AG20443 (cell line): ENCODE measurements at regions not wholly inside any gene's neighbourhood (a gene's known extent, or its start where the extent isn't known, plus 50 kb on each side); places are given as distances from the start of the nearest gene placed in this dataset.

Experiments
- DNase-seq: peaks from one replicate; pipeline ENCODE4 v3.0.0; 2012; ENCODE audit warnings: low spot score, mixed read lengths

GRCh38 chr15:98144388-98144787 lies 183.9 kb downstream of the ARRDC4 start:
- no peak for DNase-seq

DNA sequence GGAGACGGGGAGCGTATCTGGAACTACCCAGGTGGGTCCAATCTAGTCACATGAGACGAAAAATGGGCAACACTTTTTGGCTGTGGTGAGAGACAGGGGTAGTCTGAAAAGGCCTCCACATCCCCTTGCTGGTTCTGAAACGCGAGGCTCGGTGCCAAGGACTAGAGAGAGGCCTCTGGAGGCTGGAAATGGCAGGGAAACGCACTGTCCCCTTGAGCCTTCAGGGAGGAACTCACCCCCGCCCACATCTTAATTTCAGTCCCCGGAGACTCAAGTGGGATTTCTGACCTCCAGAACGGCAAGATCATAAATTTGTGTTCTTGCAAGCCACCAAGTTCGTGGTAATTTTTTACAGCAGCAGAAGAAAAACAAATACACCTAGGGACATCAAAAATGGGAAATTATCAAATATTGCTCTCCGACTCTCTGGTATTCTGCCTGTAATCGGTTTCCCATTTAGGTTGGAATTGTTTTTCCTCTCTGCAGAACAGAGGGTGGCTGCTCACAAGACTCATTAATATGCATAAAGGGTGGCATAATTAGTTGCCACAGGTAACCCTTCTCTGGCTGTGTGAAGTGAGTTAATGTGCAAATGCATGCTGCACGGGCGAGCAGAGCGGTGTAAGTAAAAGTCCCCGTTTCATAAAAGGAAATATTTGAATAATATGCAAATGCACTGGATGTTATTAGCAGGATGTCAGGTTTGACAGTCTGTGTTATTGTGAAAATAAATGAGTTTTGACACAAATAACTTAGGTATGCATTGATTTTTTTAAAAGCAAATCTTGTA lies 185.7 kb downstream of the ARRDC4 start:
- no peak for DNase-seq

DNA sequence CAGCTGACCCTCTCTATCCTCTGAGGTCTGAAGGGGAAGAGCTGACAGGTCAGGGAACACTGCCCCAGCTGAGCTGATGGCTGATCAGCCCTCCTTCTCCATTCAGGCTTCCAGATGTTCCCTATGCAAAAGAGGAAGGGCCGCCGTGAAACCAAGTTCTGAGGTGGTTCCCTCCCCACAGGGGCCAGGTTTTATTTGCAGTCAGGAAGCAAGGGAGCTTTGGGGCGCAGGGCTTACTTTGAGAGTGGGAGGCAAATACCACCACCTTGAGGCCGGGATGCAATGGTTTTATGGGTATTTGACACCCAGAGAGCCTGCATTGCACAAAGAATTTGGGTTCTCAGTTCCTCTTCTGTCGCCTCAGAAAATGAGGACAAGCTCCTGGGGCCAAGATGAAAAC lies 186.9 kb downstream of the ARRDC4 start:
- DNase-seq = no peak

DNA sequence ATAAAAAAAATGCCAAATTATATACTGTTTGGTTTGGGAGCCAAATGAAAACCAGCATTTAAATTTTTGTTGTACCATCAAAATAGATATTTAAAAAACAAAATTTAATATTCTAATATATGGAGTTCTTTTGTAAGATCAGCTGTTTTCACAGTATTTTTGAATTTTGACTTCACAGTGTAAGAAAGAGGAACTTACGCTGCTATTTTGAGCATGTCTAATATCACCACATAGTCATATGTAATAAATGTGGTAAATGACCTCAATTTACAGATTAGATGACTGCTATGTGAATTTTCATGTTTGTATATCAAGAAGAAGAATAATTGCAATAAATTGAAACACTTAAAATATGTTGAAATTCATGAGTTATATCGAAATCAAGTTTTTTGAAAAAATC lies 189.6 kb downstream of the ARRDC4 start:
- DNase-seq = no peak

DNA sequence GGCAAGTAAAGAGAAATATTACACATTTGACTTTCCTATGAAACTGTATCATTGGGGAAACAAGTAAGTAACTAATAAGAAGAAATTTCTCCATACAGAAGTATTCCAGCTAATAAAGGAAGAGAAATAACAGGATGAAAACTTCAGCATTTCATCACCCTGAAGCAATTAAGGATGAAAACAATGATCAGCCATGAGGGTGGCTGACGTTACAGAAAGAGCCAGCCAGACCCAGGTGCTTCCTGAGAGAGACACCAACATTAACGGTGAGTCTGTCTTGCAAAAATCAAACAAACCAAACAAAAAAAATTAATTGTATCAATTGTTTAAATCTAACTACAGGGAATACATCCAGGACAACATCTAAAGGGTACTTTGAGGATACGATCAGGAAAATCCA lies 190.0 kb downstream of the ARRDC4 start:
- no peak for DNase-seq

DNA sequence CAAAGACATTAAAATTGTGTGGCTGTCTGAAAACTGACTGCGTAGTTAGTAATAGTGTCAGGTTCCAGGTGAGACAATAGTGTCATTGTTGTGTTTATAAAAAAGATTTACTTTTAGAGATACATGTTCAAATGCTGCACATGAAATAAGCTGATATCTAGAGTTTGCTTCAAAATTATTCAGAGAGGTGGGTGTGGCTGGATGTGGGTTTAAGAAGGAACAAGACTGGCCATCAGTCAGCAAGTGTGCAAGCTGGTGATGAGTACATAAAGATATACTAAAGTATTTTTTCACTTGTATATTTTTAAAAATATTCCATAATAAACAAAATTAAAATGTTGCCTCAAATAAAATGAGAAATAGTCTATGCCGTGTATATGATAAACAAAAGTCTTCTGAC lies 190.6 kb downstream of the ARRDC4 start:
- DNase-seq = no peak

DNA sequence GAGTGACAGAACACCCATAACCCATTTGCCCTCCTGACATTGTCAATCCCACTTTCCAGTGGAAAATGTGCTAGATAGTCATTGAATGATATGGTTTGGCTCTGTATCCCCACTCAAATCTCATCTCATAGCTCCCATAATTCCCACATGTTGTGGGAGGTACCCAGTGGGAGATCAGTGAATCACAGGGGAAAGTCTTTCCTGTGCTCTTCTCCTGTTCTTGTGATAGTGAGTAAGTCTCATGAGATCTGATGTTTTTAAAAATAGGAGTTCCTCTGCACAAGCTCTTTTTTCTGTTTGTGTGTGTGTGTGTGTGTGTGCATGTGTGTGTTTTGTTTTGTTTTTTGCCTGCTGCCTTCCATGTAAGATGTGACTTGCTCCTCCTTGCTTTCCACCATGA lies 191.7 kb downstream of the ARRDC4 start:
- DNase-seq = no peak

- peak; percentile 87 for DNase-seq
Measured at GRCh38 chr15:98154863-98155262, 194.4 kb downstream of the ARRDC4 start.

- DNase-seq = no peak
Measured at GRCh38 chr15:98155356-98155755, 194.9 kb downstream of the ARRDC4 start.

- DNase-seq = no peak
Measured at GRCh38 chr15:98160236-98160635, 199.7 kb downstream of the ARRDC4 start.

DNA sequence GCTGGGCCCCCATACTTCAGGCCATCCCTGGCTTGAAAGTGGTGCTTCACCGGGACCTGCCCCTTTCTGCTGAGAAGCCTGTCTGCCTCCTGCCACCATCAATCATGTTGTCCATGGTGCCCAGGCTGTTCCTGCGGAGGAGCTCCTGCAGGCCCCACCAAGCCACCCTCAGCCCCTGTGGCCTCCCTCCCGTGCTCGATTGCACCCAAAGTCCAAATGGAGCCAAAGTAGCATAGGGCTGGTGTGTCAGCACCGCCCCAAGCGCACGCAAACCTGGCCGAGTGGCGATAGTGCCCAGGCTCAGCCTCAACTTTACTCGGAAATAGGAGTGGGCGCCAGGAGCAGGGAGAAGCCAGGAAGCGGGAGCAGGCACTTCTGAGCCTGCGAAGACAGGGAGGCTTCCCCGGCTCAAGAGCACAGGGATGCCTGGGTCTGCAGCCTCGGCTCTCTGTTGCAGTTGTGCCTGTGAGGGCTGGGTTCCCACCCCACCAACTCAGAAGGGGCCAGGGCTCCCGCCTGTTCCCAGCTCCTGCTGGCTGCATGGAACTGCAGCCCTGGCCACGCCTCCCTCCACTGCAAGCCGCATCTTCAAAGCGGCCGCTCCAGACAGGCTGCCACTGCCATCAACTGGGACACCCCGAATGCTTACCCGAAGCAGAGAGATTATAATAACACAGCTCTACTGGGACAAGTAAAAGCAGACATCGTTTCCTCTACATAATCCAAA lies 203.0 kb downstream of the ARRDC4 start:
- peak; percentile 26 for DNase-seq

DNA sequence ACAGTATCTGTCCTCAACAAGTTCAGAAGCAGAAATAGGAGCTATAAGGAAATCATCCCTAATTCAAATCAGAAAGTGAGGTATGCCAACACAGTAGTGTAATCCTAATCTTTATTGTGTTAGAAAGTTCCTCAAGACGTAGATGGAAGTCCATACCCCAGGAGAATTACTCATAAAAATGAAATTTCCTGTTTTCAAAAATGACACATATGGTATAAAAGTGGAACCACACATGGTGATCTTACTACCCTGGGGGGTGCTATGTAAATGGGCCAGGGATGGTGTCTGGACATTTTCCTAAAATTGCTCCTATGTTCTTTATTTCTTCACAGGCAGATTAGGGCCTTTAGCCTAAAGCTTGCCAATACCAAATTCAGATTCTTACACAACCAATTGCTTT lies 204.1 kb downstream of the ARRDC4 start:
- DNase-seq = no peak

DNA sequence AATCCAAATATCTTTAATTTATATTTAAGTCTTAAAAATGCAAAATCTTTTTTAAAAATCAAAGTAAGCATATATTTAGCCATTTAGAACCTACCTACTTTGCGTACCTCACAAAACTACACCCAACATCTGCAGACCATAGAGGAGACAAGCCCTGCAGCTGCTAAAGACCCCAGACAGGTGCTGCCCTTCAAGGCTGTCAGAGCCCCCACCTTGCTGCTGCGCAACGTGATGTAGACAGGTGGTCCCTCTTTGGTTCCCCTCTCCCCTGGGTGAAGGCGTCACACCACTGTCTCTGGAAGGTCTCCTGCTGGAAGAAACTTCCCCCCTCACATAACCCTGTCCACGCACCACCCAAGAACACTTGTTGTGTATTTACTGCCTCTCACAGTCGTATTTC lies 204.5 kb downstream of the ARRDC4 start:
- DNase-seq = no peak

DNA sequence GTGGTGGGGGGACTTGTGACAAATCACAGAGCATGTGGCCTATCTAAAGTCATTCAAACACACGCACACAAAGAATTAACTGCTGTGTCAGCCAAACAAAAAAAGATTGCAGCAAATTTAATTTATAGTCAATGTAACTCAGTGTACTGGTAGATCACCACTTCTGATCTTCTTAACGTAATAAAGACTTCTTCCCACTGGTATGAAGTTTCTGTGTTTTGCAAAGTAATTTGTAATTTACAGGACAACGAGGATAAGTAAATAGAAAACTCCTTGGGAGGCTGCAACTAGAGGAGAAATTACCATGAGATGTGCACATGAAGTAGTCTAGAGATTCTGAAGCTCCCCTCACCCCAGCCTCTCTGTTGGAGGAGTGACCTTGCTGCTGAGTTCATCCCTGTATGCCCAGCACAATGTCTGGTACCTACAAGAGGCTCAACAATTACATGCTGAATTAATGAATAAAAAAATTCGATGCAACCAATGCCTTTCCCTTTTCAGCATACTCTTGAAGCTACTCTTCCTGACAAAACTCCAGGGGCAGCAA lies 207.3 kb downstream of the ARRDC4 start:
- DNase-seq = no peak

GRCh38 chr15:98169551-98169950 lies 209.0 kb downstream of the ARRDC4 start:
- DNase-seq = no peak

DNA sequence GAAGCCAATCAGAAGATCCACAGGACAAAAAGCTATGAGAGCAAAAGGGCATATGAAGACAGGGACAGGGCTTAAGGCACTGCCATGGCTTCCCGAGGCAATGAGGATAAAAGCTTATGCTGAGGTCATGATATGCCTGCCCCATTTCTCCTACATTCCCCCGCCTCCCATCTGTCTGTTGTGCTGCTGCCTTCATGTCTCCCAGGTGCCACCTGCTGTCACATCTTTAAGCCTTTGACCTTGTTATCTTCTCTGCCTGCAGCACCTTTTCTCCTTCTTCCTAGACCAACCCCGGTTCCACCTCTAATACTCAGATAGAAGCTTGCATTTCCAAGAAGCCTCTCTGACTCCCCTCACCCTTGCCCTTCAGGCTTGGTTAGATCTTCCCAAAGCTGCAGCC lies 213.8 kb downstream of the ARRDC4 start:
- DNase-seq = no peak

- DNase-seq = no peak
Measured at GRCh38 chr15:98174841-98175240, 214.3 kb downstream of the ARRDC4 start.

GRCh38 chr15:98177966-98178592 lies 217.6 kb downstream of the ARRDC4 start:
- peak; percentile 87 for DNase-seq

DNA sequence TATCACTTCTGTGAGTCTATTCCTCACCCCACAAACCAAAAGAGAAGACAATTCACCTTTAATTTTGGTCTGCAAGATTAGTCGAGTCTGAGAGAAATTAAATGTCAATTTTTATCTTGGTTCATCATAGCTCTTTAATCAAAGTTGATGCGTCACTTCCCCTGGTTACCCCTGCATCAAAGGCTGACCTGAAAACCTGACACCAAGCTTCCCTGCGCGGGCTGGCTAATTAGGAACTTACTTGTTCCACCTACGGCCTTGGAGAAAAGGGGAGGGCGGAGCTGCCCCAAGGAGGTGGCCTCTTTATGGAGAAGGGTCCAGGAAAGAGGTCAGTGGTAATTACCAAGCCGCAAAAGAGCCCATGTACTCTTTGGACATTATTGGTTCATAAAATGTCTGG lies 218.4 kb downstream of the ARRDC4 start:
- DNase-seq = no peak

GRCh38 chr15:98187549-98187948 lies 227.0 kb downstream of the ARRDC4 start:
- no peak for DNase-seq

DNA sequence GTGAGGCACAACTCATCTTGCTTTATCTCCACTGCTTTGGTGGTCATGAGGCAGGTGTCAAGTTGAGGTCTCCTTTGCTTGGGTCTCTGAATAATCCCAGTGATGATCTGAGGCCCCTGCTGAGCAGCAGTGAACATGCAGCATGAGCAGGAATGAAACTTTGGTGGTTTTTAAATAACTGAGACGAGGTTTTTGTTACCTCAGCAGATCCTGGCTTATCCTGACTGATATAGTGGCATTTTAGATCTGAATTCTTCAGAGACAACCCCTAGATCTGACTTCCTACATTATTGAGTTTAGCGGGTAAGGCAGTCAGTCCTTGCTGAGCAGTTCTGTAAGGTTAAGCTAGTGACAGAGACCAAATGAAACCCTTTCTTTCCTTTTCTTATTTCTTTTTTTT lies 230.4 kb downstream of the ARRDC4 start:
- DNase-seq = no peak

GRCh38 chr15:98195796-98196195 lies 235.3 kb downstream of the ARRDC4 start:
- DNase-seq = no peak

GRCh38 chr15:98196371-98196770 lies 235.9 kb downstream of the ARRDC4 start:
- DNase-seq = no peak
